ENCODE measurements at regions not wholly inside any gene's neighbourhood (a gene's known extent, or its start where the extent isn't known, plus 50 kb on each side); places are given as distances from the start of the nearest gene placed in this dataset.

DNA sequence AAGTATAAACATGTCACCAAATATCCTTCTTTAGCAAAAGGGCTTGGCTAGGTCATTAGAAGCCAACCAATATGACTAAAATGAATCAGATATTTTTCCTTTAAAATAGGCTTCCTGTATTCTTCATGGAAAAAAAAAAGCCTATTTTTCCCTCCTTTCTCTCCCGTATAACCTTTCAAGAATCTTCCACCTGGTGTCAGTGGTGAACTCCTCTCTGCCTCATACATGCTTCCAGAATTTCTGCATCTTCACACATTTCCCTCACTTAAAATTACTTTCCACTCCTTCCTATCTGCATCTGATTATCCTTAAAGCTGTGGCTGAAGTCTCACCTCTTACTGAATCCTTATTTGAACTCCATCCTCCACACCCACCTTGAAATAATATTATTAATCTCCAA lies 116.9 kb upstream of the FANCL start:
- H3K36me3 ChIP-seq (ENCODE audit: insufficient read depth, low read length) = no peaks in the 10 kb centered on the region
- ATAC-seq (ENCODE audit: insufficient read depth, low read depth) (no peak), DNase-seq (no peak)
- no peaks in the 10 kb centered on the region for H4K20me1 ChIP-seq (ENCODE audit: insufficient read depth, low read length)
- no peaks in the 10 kb centered on the region for H3K79me2 ChIP-seq (ENCODE audit: insufficient read depth, low read length)
- no peak overlapping the region for H3K4me2 ChIP-seq (ENCODE audit: insufficient read depth, low read length)
- no peaks in the 10 kb centered on the region for H3K4me1 ChIP-seq (ENCODE audit: insufficient read depth, low read length)
- H3K4me3 ChIP-seq (ENCODE audit: low read depth in 1 of 2, low read length in 2 of 2) = no peak overlapping the region
- no peak overlapping the region for H2AFZ ChIP-seq (ENCODE audit: low read depth, low read length)
- no peak overlapping the region for H3K27ac ChIP-seq (ENCODE audit: low read length)
- no peak for TF ChIP-seq CTCF (IDR thresholded peaks at IDR 0.05; ENCODE audit: borderline replicate concordance, extremely low read depth, low read length, poor library complexity, severe bottlenecking)
- TF ChIP-seq EZH2 (IDR thresholded peaks at IDR 0.05; ENCODE audit: borderline replicate concordance, low read depth, low read length, severe bottlenecking) = no peak
- H3K9me3 ChIP-seq (ENCODE audit: insufficient read depth, low read length, severe bottlenecking) = no peaks in the 10 kb centered on the region
- H3K9ac ChIP-seq (ENCODE audit: low read depth, low read length) = no peak overlapping the region
- peaks cover 4% of the 10 kb centered on the region for H3K27me3 ChIP-seq (ENCODE audit: insufficient read depth, low read length, poor library complexity)

GRCh38 chr2:58357521-58357920 lies 116.4 kb upstream of the FANCL start:
- H2AFZ ChIP-seq (ENCODE audit: low read depth, low read length) = no peak overlapping the region
- no peak overlapping the region for H3K9ac ChIP-seq (ENCODE audit: low read depth, low read length)
- H3K4me3 ChIP-seq (ENCODE audit: low read depth in 1 of 2, low read length in 2 of 2) = no peak overlapping the region

DNA sequence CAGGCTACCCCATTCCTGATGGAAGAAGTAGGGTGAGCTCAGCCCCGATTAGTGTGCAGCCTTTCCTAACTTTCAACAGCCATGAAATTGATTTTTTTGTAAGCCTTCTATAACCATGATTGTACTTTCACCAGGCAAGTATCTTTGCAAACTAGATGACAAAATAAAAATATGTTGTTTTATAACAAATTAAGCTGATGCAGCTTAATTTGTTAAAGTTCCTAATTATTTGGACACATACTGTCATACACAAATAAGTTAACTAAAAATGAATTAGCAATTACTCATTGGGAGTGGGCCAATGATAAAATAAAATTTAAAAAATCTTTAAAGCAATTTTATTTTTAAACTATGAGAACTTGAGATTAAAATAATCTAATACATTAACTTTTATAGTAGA lies 113.1 kb upstream of the FANCL start:
- peaks cover 4% of the 10 kb centered on the region for H3K27me3 ChIP-seq (ENCODE audit: insufficient read depth, low read length, poor library complexity)
- H4K20me1 ChIP-seq (ENCODE audit: insufficient read depth, low read length) = no peaks in the 10 kb centered on the region
- no peak overlapping the region for H3K4me2 ChIP-seq (ENCODE audit: insufficient read depth, low read length)
- H3K27ac ChIP-seq (ENCODE audit: low read length) = no peak overlapping the region
- H3K9ac ChIP-seq (ENCODE audit: low read depth, low read length) = no peak overlapping the region
- no peaks in the 10 kb centered on the region for H3K9me3 ChIP-seq (ENCODE audit: insufficient read depth, low read length, severe bottlenecking)
- peaks cover 6% of the 10 kb centered on the region; the same call in 1 of the 2 replicates for H3K4me1 ChIP-seq (ENCODE audit: insufficient read depth, low read length)
- H2AFZ ChIP-seq (ENCODE audit: low read depth, low read length) = no peak overlapping the region
- H3K4me3 ChIP-seq (ENCODE audit: low read depth in 1 of 2, low read length in 2 of 2) = no peak overlapping the region
- ATAC-seq (ENCODE audit: insufficient read depth, low read depth) (no peak), DNase-seq (no peak)
- H3K36me3 ChIP-seq (ENCODE audit: insufficient read depth, low read length) = no peaks in the 10 kb centered on the region
- H3K79me2 ChIP-seq (ENCODE audit: insufficient read depth, low read length) = no peaks in the 10 kb centered on the region
- no peak for TF ChIP-seq EZH2 (IDR thresholded peaks at IDR 0.05; ENCODE audit: borderline replicate concordance, low read depth, low read length, severe bottlenecking)
- TF ChIP-seq CTCF (IDR thresholded peaks at IDR 0.05; ENCODE audit: borderline replicate concordance, extremely low read depth, low read length, poor library complexity, severe bottlenecking) = no peak

More at GRCh38 chr2:58357521-58357920, 116.4 kb upstream of the FANCL start:
- DNase-seq (no peak), ATAC-seq (ENCODE audit: insufficient read depth, low read depth) (no peak)
- Histone ChIP-seq H3K4me2 (ENCODE audit: insufficient read depth, low read length) (no peak overlapping the region), H3K4me1 (ENCODE audit: insufficient read depth, low read length) (no peaks in the 10 kb centered on the region), H4K20me1 (ENCODE audit: insufficient read depth, low read length) (no peaks in the 10 kb centered on the region), H3K79me2 (ENCODE audit: insufficient read depth, low read length) (no peaks in the 10 kb centered on the region), H3K9me3 (ENCODE audit: insufficient read depth, low read length, severe bottlenecking) (no peaks in the 10 kb centered on the region), H3K36me3 (ENCODE audit: insufficient read depth, low read length) (no peaks in the 10 kb centered on the region), H3K27ac (ENCODE audit: low read length) (no peak overlapping the region), H3K27me3 (ENCODE audit: insufficient read depth, low read length, poor library complexity) (peaks cover 4% of the 10 kb centered on the region)
- TF ChIP-seq EZH2 (IDR thresholded peaks at IDR 0.05; ENCODE audit: borderline replicate concordance, low read depth, low read length, severe bottlenecking) (no peak), CTCF (IDR thresholded peaks at IDR 0.05; ENCODE audit: borderline replicate concordance, extremely low read depth, low read length, poor library complexity, severe bottlenecking) (no peak)

GRCh38 chr2:58350484-58350883 lies 109.4 kb upstream of the FANCL start:
- Histone ChIP-seq H3K9ac (ENCODE audit: low read depth, low read length) (no peak overlapping the region), H3K27ac (ENCODE audit: low read length) (no peak overlapping the region), H2AFZ (ENCODE audit: low read depth, low read length) (no peak overlapping the region), H3K4me2 (ENCODE audit: insufficient read depth, low read length) (no peak overlapping the region), H3K9me3 (ENCODE audit: insufficient read depth, low read length, severe bottlenecking) (no peaks in the 10 kb centered on the region), H3K4me1 (ENCODE audit: insufficient read depth, low read length) (peaks cover 6% of the 10 kb centered on the region; the same call in 1 of the 2 replicates), H4K20me1 (ENCODE audit: insufficient read depth, low read length) (no peaks in the 10 kb centered on the region), H3K36me3 (ENCODE audit: insufficient read depth, low read length) (no peaks in the 10 kb centered on the region), H3K79me2 (ENCODE audit: insufficient read depth, low read length) (no peaks in the 10 kb centered on the region), H3K4me3 (ENCODE audit: low read depth in 1 of 2, low read length in 2 of 2) (no peak overlapping the region), H3K27me3 (ENCODE audit: insufficient read depth, low read length, poor library complexity) (peaks cover 4% of the 10 kb centered on the region)
- DNase-seq = peak; percentile 12
- peak; percentile 96 for ATAC-seq (ENCODE audit: insufficient read depth, low read depth)
- TF ChIP-seq CTCF (IDR thresholded peaks at IDR 0.05; ENCODE audit: borderline replicate concordance, extremely low read depth, low read length, poor library complexity, severe bottlenecking) (no peak), EZH2 (IDR thresholded peaks at IDR 0.05; ENCODE audit: borderline replicate concordance, low read depth, low read length, severe bottlenecking) (no peak)
